ENCODE measurements at regions not wholly inside any gene's neighbourhood (a gene's known extent, or its start where the extent isn't known, plus 50 kb on each side); places are given as distances from the start of the nearest gene placed in this dataset.

DNA sequence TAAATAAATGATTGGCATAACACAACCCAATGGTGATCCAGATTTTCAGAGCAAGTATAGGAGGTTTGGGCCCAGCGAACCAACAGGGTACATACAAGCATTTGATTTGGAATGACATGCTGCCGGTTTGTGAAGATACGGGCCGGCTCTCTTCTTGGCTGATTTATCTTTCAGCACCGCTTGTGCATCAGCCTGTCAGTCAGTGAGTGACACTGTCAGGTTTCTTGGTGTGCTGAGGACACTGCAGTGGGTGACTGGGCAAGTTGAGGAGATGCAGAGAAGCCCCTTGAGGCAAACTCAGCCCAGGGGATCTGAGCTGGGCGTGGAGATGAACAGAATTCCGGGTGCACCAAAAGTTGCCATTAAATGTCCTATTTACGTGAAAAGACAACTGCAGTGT lies 194.5 kb downstream of the SNX10 start:
- TF ChIP-seq POLR2AphosphoS5 (IDR thresholded peaks at IDR 0.05) = no peak
- no peak for TF ChIP-seq CTCF (IDR thresholded peaks at IDR 0.05)

Measured in stomach (tissue), 4 donors.